Tibial nerve (tissue), 4 donors: ENCODE measurements at regions not wholly inside any gene's neighbourhood (a gene's known extent, or its start where the extent isn't known, plus 50 kb on each side); places are given as distances from the start of the nearest gene placed in this dataset.
"Not testable (repeated sequence)": the region's sequence is repeated elsewhere in the genome, so short reads cannot be mapped to it uniquely, and the experiment has no call there.

Experiments
- DNase-seq, 2 donors: peaks; one replicate each; pipeline ENCODE4 v3.0.0-alpha.2; 2019; ENCODE audit warnings: low spot score in 2 of 2
- H3K27ac ChIP-seq, 4 donors: fragments of 200-600 bp; sonication (generic) in 3 of 4; one replicate each; pipeline ENCODE4 v1.5.1; 2017 to 2019; ENCODE audit warnings: mild to moderate bottlenecking in 1 of 4
- H3K27me3 ChIP-seq, 2 donors: fragments of 200-600 bp; sonication (generic) in 1 of 2; one replicate each; pipeline versions ENCODE4 v1.5.1 to v1.6.0; 2017 to 2019
- H3K36me3 ChIP-seq, 3 donors: fragments of 200-600 bp; sonication (generic); one replicate each; pipeline ENCODE4 v1.5.1; 2018 to 2019
- H3K4me1 ChIP-seq, 4 donors: fragments of 200-600 bp; sonication (generic) in 3 of 4; one replicate each; pipeline ENCODE4 v1.5.1; 2017 to 2019
- H3K4me3 ChIP-seq, 4 donors: fragments of 200-600 bp; sonication (generic) in 3 of 4; one replicate each; pipeline ENCODE4 v1.5.1; 2017 to 2019; ENCODE audit warnings: mild to moderate bottlenecking in 1 of 4, moderate library complexity in 1 of 4
- H3K9me3 ChIP-seq, 4 donors: fragments of 200-600 bp; sonication (generic) in 3 of 4; one replicate each; pipeline ENCODE4 v1.5.1; 2017 to 2019
- CTCF ChIP-seq, 5 experiments: fragments of 200-600 bp in 3 of 5; fragments of 450-650 bp in 2 of 5; sonication (generic) in 3 of 5; IDR thresholded peaks; one replicate each; pipeline ENCODE4 v1.5.1; 2016 to 2019; ENCODE audit warnings: antibody characterized with exemption in 5 of 5, mild to moderate bottlenecking in 3 of 5, moderate library complexity in 2 of 5
- EP300 ChIP-seq, 2 donors: sonication (generic); formaldehyde crosslinking; IDR thresholded peaks; one replicate each; pipeline ENCODE4 v1.6.1; 2017; ENCODE audit warnings: antibody characterized with exemption in 2 of 2, mild to moderate bottlenecking in 1 of 2
- POLR2A ChIP-seq, 2 donors: fragments of 450-650 bp; IDR thresholded peaks; one replicate each; pipeline ENCODE4 v1.6.1; 2017; ENCODE audit warnings: antibody characterized with exemption in 2 of 2, mild to moderate bottlenecking in 2 of 2, moderate library complexity in 2 of 2
- WGBS, 2 donors: methylation state at CpG; one replicate each; pipeline ENCODE4 v1.1.5; 2018; 5-methylcytosine and 5-hydroxymethylcytosine counted together

GRCh38 chr1:166682588-166682987 is 156.7 kb upstream of the POGK start:
- Histone ChIP-seq H3K4me1 (no peaks in the 10 kb centered on the region), H3K9me3 (peaks cover 0 to 3% (median 0%) of the 10 kb centered on the region in 4 donors), H3K4me3 (no peak overlapping the region), H3K36me3 (no peaks in the 10 kb centered on the region), H3K27ac (no peak overlapping the region), H3K27me3 (no peaks in the 10 kb centered on the region)
- no peak for TF ChIP-seq EP300 (IDR thresholded peaks at IDR 0.05)
- TF ChIP-seq CTCF (IDR thresholded peaks at IDR 0.05), result no peak
- TF ChIP-seq POLR2A (IDR thresholded peaks at IDR 0.05), result no peak
- DNase-seq, result no peak
- WGBS, 2 donors, result 92 to 98% methylated on average over 1 of the region's 1 CpG

GRCh38 chr1:166684669-166685068 is 154.6 kb upstream of the POGK start:
- not testable (repeated sequence) for H3K4me3 ChIP-seq, H3K4me1 ChIP-seq, H3K9me3 ChIP-seq, H3K27me3 ChIP-seq, DNase-seq, H3K27ac ChIP-seq, H3K36me3 ChIP-seq

- Histone ChIP-seq H3K9me3 (peaks cover 0 to 3% (median 0%) of the 10 kb centered on the region in 4 donors), H3K27me3 (no peaks in the 10 kb centered on the region), H3K27ac (no peak overlapping the region), H3K4me1 (no peaks in the 10 kb centered on the region), H3K4me3 (no peak overlapping the region), H3K36me3 (no peaks in the 10 kb centered on the region)
- WGBS, 2 donors, result 83 to 84% methylated on average over 1 of the region's 1 CpG
- TF ChIP-seq CTCF (IDR thresholded peaks at IDR 0.05) (no peak), POLR2A (IDR thresholded peaks at IDR 0.05) (no peak), EP300 (IDR thresholded peaks at IDR 0.05) (no peak)
- DNase-seq, result no peak
Measured at GRCh38 chr1:166685200-166685599, 154.1 kb upstream of the POGK start.

- DNase-seq, H3K27ac ChIP-seq, H3K4me1 ChIP-seq, H3K27me3 ChIP-seq, H3K9me3 ChIP-seq, H3K36me3 ChIP-seq, H3K4me3 ChIP-seq: not testable (repeated sequence)
- 73 to 75% methylated on average over 1 of the region's 1 CpG for WGBS, 2 donors
Measured at GRCh38 chr1:166685891-166686290, 153.4 kb upstream of the POGK start.

- H3K27ac ChIP-seq, H3K4me3 ChIP-seq, H3K4me1 ChIP-seq, H3K36me3 ChIP-seq, H3K27me3 ChIP-seq, H3K9me3 ChIP-seq, DNase-seq: not testable (repeated sequence)
- WGBS, 2 donors, result 83 to 87% methylated on average over 3 of the region's 3 CpGs
Measured at GRCh38 chr1:166690596-166690995, 148.7 kb upstream of the POGK start.

GRCh38 chr1:166691476-166691875 is 147.8 kb upstream of the POGK start:
- H3K27ac ChIP-seq, result no peak overlapping the region
- H3K27me3 ChIP-seq, result no peaks in the 10 kb centered on the region
- TF ChIP-seq CTCF (IDR thresholded peaks at IDR 0.05), result no peak
- TF ChIP-seq EP300 (IDR thresholded peaks at IDR 0.05), result no peak
- TF ChIP-seq POLR2A (IDR thresholded peaks at IDR 0.05), result no peak
- H3K4me3 ChIP-seq, result no peak overlapping the region
- no peaks in the 10 kb centered on the region for H3K9me3 ChIP-seq
- no peaks in the 10 kb centered on the region for H3K4me1 ChIP-seq
- 86 to 90% methylated on average over 3 of the region's 3 CpGs for WGBS, 2 donors
- DNase-seq, result no peak
- no peaks in the 10 kb centered on the region for H3K36me3 ChIP-seq

- H3K36me3 ChIP-seq, result no peaks in the 10 kb centered on the region
- no peak for TF ChIP-seq POLR2A (IDR thresholded peaks at IDR 0.05)
- no peak for TF ChIP-seq EP300 (IDR thresholded peaks at IDR 0.05)
- no peak for TF ChIP-seq CTCF (IDR thresholded peaks at IDR 0.05)
- H3K27ac ChIP-seq, result no peak overlapping the region
- DNase-seq, result no peak
- no peak overlapping the region for H3K4me3 ChIP-seq
- no peaks in the 10 kb centered on the region for H3K27me3 ChIP-seq
- H3K4me1 ChIP-seq, result no peaks in the 10 kb centered on the region
- WGBS, 2 donors, result 46 to 51% methylated on average over 2 of the region's 2 CpGs
- H3K9me3 ChIP-seq, result no peaks in the 10 kb centered on the region
Measured at GRCh38 chr1:166692346-166692745, 146.9 kb upstream of the POGK start.
